ENCODE measurements at regions not wholly inside any gene's neighbourhood (a gene's known extent, or its start where the extent isn't known, plus 50 kb on each side); places are given as distances from the start of the nearest gene placed in this dataset.
A peak's percentile ranks its signal among the peaks of the same experiment; 100 is the strongest.

GRCh38 chr17:79393358-79394052 lies 217.3 kb downstream of the RBFOX3 start:
- no peaks in the 10 kb centered on the region for H3K36me3 ChIP-seq (ENCODE audit: insufficient read depth)
- no peak overlapping the region for H3K4me3 ChIP-seq (ENCODE audit: low read depth, low read length)
- H3K27ac ChIP-seq (ENCODE audit: low read depth), result no peak overlapping the region
- no peaks in the 10 kb centered on the region for H3K4me1 ChIP-seq (ENCODE audit: insufficient read depth)
- DNase-seq (ENCODE audit: extremely low spot score), result no peak
- WGBS, result 50% methylated on average over 31 of the region's 31 CpGs

GRCh38 chr17:79392598-79392997 lies 218.3 kb downstream of the RBFOX3 start:
- no peak for DNase-seq (ENCODE audit: extremely low spot score)
- H3K27ac ChIP-seq (ENCODE audit: low read depth), result no peak overlapping the region
- no peak overlapping the region for H3K4me3 ChIP-seq (ENCODE audit: low read depth, low read length)
- H3K36me3 ChIP-seq (ENCODE audit: insufficient read depth), result no peaks in the 10 kb centered on the region
- no peaks in the 10 kb centered on the region for H3K4me1 ChIP-seq (ENCODE audit: insufficient read depth)
- WGBS, result 94% methylated on average over 5 of the region's 5 CpGs

- 25% methylated on average over 31 of the region's 31 CpGs for WGBS
- Histone ChIP-seq H3K36me3 (ENCODE audit: insufficient read depth) (no peaks in the 10 kb centered on the region), H3K4me3 (ENCODE audit: low read depth, low read length) (no peak overlapping the region), H3K4me1 (ENCODE audit: insufficient read depth) (no peaks in the 10 kb centered on the region), H3K27ac (ENCODE audit: low read depth) (no peak overlapping the region)
- DNase-seq (ENCODE audit: extremely low spot score), result peak; percentile 52
These were observed 219.2 kb downstream of the RBFOX3 start for GRCh38 chr17:79391376-79392233.

DNA sequence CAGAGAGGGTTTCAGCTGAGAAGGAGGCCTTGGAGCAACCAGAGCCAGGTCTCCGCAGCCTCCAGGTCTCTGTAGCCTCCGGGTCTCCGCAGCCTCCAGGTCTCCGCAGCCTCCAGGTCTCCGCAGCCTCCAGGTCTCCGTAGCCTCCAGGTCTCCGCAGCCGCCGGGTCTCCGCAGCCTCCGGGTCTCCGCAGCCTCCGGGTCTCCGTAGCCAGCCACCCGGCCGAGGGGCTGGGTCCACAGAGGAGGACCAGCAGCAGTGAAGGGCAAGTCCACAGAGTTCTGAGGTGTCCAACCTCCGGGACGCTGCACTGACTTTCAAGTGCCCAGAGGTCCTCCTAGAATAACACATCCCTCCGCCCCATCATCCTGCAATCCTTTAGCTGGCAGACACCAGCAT lies 221.0 kb downstream of the RBFOX3 start:
- Histone ChIP-seq H3K4me3 (ENCODE audit: low read depth, low read length) (no peak overlapping the region), H3K27ac (ENCODE audit: low read depth) (no peak overlapping the region), H3K36me3 (ENCODE audit: insufficient read depth) (no peaks in the 10 kb centered on the region), H3K4me1 (ENCODE audit: insufficient read depth) (no peaks in the 10 kb centered on the region)
- no peak for DNase-seq (ENCODE audit: extremely low spot score)
- WGBS, result 93% methylated on average over 19 of the region's 19 CpGs

DNA sequence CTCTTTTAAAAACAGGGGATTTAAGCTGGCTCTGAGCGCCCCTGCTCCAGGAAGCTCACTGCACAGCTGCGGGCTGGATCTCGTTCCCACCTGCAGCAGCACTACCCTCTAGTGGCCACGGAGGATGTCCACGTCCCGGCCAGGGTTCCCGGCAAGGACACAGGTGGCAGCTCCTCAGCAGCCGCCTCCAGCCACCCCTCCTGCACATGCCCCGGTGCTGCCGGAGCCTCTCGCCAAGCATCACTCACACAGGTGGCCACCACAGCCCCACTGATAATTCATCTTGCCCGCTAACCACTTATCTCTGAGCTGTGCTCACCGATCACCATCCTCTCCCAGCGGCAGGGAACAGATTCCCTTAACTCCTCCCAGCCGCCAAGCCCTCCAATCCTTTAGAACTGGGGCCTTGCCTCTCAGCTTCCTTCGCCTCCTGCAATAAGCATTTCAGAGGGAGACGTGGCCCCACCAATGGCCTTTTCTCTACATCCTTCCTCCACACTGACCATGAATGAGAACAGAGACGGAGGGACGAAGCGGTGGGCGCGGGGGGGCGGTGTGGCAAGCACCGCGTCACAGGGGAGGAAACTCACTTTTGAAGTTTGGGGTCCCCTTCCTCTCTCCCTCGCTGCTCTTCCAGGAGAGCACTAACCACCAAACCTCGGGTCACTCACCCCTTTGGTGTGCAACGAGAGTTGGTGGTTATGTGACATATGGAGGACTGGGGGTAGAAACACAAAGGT lies 222.1 kb downstream of the RBFOX3 start:
- Histone ChIP-seq H3K27ac (ENCODE audit: low read depth) (no peak overlapping the region), H3K4me1 (ENCODE audit: insufficient read depth) (no peaks in the 10 kb centered on the region), H3K36me3 (ENCODE audit: insufficient read depth) (no peaks in the 10 kb centered on the region), H3K4me3 (ENCODE audit: low read depth, low read length) (no peak overlapping the region)
- 50% methylated on average over 28 of the region's 28 CpGs for whole genome bisulfite sequencing
- DNase-seq (ENCODE audit: extremely low spot score), result no peak

DNA sequence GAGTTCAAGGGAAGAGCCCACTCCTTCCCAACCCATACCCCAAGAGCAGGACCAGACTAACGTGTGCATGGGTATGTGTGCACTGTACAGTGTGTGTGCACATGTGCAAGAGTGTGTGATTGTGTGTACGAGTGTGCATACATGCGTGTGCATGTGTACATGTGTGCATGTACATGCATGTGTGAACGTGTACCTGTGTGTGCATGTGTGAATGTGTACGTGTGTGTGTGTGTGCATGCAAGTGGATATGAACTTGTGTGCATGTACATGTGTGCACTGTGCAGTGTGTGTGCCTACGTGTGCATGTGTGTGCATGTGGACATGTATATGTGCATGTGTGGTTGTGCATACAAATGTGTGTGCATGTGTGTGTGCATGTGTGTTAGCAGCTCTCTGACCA lies 223.1 kb downstream of the RBFOX3 start:
- 82% methylated on average over 6 of the region's 6 CpGs for WGBS
- DNase-seq (ENCODE audit: extremely low spot score), result no peak
- Histone ChIP-seq H3K4me1 (ENCODE audit: insufficient read depth) (no peaks in the 10 kb centered on the region), H3K4me3 (ENCODE audit: low read depth, low read length) (no peak overlapping the region), H3K27ac (ENCODE audit: low read depth) (no peak overlapping the region), H3K36me3 (ENCODE audit: insufficient read depth) (no peaks in the 10 kb centered on the region)

GRCh38 chr17:79385962-79386563 lies 224.8 kb downstream of the RBFOX3 start:
- Histone ChIP-seq H3K4me1 (ENCODE audit: insufficient read depth) (no peaks in the 10 kb centered on the region), H3K36me3 (ENCODE audit: insufficient read depth) (no peaks in the 10 kb centered on the region), H3K27ac (ENCODE audit: low read depth) (no peak overlapping the region), H3K4me3 (ENCODE audit: low read depth, low read length) (no peak overlapping the region)
- DNase-seq (ENCODE audit: extremely low spot score), result no peak
- WGBS, result 82% methylated on average over 5 of the region's 5 CpGs

GRCh38 chr17:79382313-79382712 lies 228.5 kb downstream of the RBFOX3 start:
- Histone ChIP-seq H3K4me1 (ENCODE audit: insufficient read depth) (no peaks in the 10 kb centered on the region), H3K36me3 (ENCODE audit: insufficient read depth) (no peaks in the 10 kb centered on the region), H3K4me3 (ENCODE audit: low read depth, low read length) (no peak overlapping the region), H3K27ac (ENCODE audit: low read depth) (no peak overlapping the region)
- 80% methylated on average over 9 of the region's 9 CpGs for WGBS
- DNase-seq (ENCODE audit: extremely low spot score), result no peak

DNA sequence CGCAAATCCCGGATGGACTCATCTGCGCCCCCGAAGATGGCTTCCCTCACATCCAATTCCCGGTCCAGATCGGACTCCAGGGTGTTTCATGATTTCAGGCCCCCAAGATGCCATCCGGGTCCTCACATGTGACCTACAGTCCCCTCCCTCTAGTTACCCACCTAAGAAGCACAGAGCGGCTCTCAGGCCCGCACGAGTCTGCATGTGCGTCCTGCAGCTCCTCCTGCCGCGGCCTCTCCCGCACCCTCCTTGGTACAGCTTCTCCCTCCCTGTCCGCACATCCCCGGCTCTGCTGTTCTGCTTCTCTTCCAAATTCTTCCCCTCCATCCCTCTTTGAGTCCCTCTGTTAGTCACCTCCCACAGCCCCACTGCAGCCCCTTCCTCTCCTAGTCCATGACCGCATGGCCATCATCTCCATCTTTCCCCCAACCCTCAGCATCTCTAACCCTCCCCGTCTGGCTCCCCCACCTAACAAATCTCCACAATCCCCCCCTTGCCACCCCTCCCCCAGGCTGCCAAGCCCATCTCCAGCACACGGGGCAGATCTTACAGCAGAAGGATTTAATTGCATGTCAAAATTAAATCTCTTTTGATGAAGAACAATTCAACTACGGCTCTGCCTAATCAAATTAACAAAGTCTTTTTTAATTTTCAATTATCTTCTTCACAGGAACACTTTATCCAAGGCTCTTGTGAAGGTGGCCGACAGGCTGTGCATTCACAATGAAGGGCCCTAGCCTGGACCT lies 231.0 kb downstream of the RBFOX3 start:
- Histone ChIP-seq H3K36me3 (ENCODE audit: insufficient read depth) (no peaks in the 10 kb centered on the region), H3K4me3 (ENCODE audit: low read depth, low read length) (no peak overlapping the region), H3K27ac (ENCODE audit: low read depth) (no peak overlapping the region), H3K4me1 (ENCODE audit: insufficient read depth) (no peaks in the 10 kb centered on the region)
- DNase-seq (ENCODE audit: extremely low spot score), result no peak
- 76% methylated on average over 21 of the region's 21 CpGs for WGBS

- Histone ChIP-seq H3K36me3 (ENCODE audit: insufficient read depth) (no peaks in the 10 kb centered on the region), H3K4me1 (ENCODE audit: insufficient read depth) (no peaks in the 10 kb centered on the region), H3K27ac (ENCODE audit: low read depth) (no peak overlapping the region), H3K4me3 (ENCODE audit: low read depth, low read length) (no peak overlapping the region)
- WGBS, result 70% methylated on average over 25 of the region's 25 CpGs
- DNase-seq (ENCODE audit: extremely low spot score), result no peak
These were observed 233.5 kb downstream of the RBFOX3 start for GRCh38 chr17:79377230-79377786.

- Histone ChIP-seq H3K4me3 (ENCODE audit: low read depth, low read length) (no peak overlapping the region), H3K36me3 (ENCODE audit: insufficient read depth) (no peaks in the 10 kb centered on the region), H3K4me1 (ENCODE audit: insufficient read depth) (no peaks in the 10 kb centered on the region), H3K27ac (ENCODE audit: low read depth) (no peak overlapping the region)
- no peak for DNase-seq (ENCODE audit: extremely low spot score)
- WGBS, result 63% methylated on average over 6 of the region's 6 CpGs
These were observed 236.0 kb downstream of the RBFOX3 start for GRCh38 chr17:79374807-79375206.

GRCh38 chr17:79374087-79374689 lies 236.7 kb downstream of the RBFOX3 start:
- H3K36me3 ChIP-seq (ENCODE audit: insufficient read depth), result no peaks in the 10 kb centered on the region

More at GRCh38 chr17:79374087-79374689, 236.7 kb downstream of the RBFOX3 start:
- H3K4me1 ChIP-seq (ENCODE audit: insufficient read depth), result no peaks in the 10 kb centered on the region
- H3K4me3 ChIP-seq (ENCODE audit: low read depth, low read length), result no peak overlapping the region
- 68% methylated on average over 22 of the region's 22 CpGs for WGBS
- H3K27ac ChIP-seq (ENCODE audit: low read depth), result no peak overlapping the region
- no peak for DNase-seq (ENCODE audit: extremely low spot score)

Measured in urinary bladder (tissue), 3 donors.